Heart right ventricle (tissue), 16 donors: ENCODE measurements at regions not wholly inside any gene's neighbourhood (a gene's known extent, or its start where the extent isn't known, plus 50 kb on each side); places are given as distances from the start of the nearest gene placed in this dataset.

Experiments
- ATAC-seq, 8 donors: fragments of 200-7000 bp; cut with Tn5 transposase; one replicate each; pipeline ENCODE4 v1.9.1; 2020; ENCODE audit warnings: mild to moderate bottlenecking in 8 of 8, moderate library complexity in 8 of 8, moderate number of reproducible peaks in 1 of 8
- DNase-seq, 2 donors: peaks; one replicate each; pipeline ENCODE4 v3.0.0-alpha.2; 2020
- H3K27ac ChIP-seq, 10 donors: fragments of 200-600 bp; sonication (generic) in 2 of 10; one replicate each; pipeline versions ENCODE4 v1.5.0 to v1.8.0; 2020 to 2022; ENCODE audit warnings: mild to moderate bottlenecking in 3 of 10
- H3K27me3 ChIP-seq, 7 donors: fragments of 200-600 bp; one replicate each; pipeline ENCODE4 v1.8.0; 2021 to 2022; ENCODE audit warnings: mild to moderate bottlenecking in 2 of 7
- H3K36me3 ChIP-seq, 9 donors: fragments of 200-600 bp; sonication (generic) in 1 of 9; one replicate each; pipeline versions ENCODE4 v1.5.0 to v1.8.0; 2020 to 2022; ENCODE audit warnings: mild to moderate bottlenecking in 2 of 9
- H3K4me1 ChIP-seq, 9 donors: fragments of 200-600 bp; sonication (generic) in 1 of 9; one replicate each; pipeline versions ENCODE4 v1.5.0 to v1.8.0; 2020 to 2022; ENCODE audit warnings: mild to moderate bottlenecking in 4 of 9
- H3K4me3 ChIP-seq, 10 donors: fragments of 200-600 bp; sonication (generic) in 2 of 10; one replicate each; pipeline versions ENCODE4 v1.5.0 to v1.8.0; 2020 to 2022; ENCODE audit warnings: mild to moderate bottlenecking in 7 of 10, moderate library complexity in 2 of 10
- H3K9me3 ChIP-seq, 11 donors: fragments of 200-600 bp in 10 of 11; sonication (generic) in 2 of 11; one replicate each; pipeline versions ENCODE4 v1.5.0 to v1.8.0; 2013 to 2022; ENCODE audit warnings: mild to moderate bottlenecking in 2 of 11, control low read depth in 1 of 11, moderate library complexity in 1 of 11
- CTCF ChIP-seq, 9 donors: fragments of 200-600 bp; sonication (generic) in 2 of 9; IDR thresholded peaks; one replicate each; pipeline versions ENCODE4 v1.5.0 to v1.8.0; 2021 to 2022; ENCODE audit warnings: antibody characterized with exemption in 9 of 9, mild to moderate bottlenecking in 5 of 9, moderate library complexity in 1 of 9
- WGBS, 2 donors: extraction: QIAGEN DNeasy Blood & Tissue Kit; methylation state at CpG; one replicate each; pipeline ENCODE4 v1.1.7; 2013; ENCODE audit warnings: inconsistent platforms in 1 of 2; 5-methylcytosine and 5-hydroxymethylcytosine counted together
- intact Hi-C, 10 donors: fragments of 100-400 bp; cut with DNase I; formaldehyde crosslinking; loops; one replicate each; pipeline versions ENCODE4 v1.11.1 to v1.14.2; 2022
- donor health status: Arrhythmogenic right ventricular cardiomyopathy.
- donor health status: ischemic (EF 13 %, LVEDD 7.1; RV severe dilation, severe dysfunction).
- donor health status: healthy with polysubstance abuse.
- donor health status: DM: no; HTN: yes; CAD: no.
- donor health status: DM: no; HTN: no; CAD: no.
- donor health status: ischemic (EF 25% LVEDD 6.9; RV normal size, moderate dysfunction).
- donor health status: ischemic (EF 25% LVEDD 5.7; RV mildly dilated, moderate dysfunction).
- donor health status: healthy.
- donor health status: DM: yes; HTN: yes; CAD: no.
- donor health status: Ischemic cardiomyopathy.
- donor health status: ischemic (EF 35%, LVEDD 5.7; RV mildly dilated, moderate dysfunction).
- donor health status: nonischemic (EF 11% LVEDD 7.7; RV severe dilation, severe dysfunction).
- donor health status: DM: yes; HTN: yes; CAD: no.
- donor health status: PGD.
- donor health status: ischemic (EF 29% LVEDD 5.4; RV normal size, mild dysfunction).
- donor health status: nonischemic (EF 23%, LVEDD 6.1; RV moderate dilation, normal function).

GRCh38 chr2:184369307-184369706 is 229.0 kb upstream of the ZNF804A start:
- whole genome bisulfite sequencing, 2 donors, result 73 to 74% methylated on average over 5 of the region's 5 CpGs
- no peaks in the 10 kb centered on the region for H3K27me3 ChIP-seq
- H3K4me3 ChIP-seq, result no peak overlapping the region
- ATAC-seq (no peak), DNase-seq (no peak)
- no peaks in the 10 kb centered on the region for H3K36me3 ChIP-seq
- intact Hi-C loops, result no loop called here
- no peaks in the 10 kb centered on the region for H3K4me1 ChIP-seq
- H3K27ac ChIP-seq, result no peak overlapping the region
- TF ChIP-seq CTCF (IDR thresholded peaks at IDR 0.05), result no peak
- H3K9me3 ChIP-seq, result peaks cover 0 to 3% (median 0%) of the 10 kb centered on the region in 11 donors

- no peak overlapping the region for H3K27ac ChIP-seq
- intact Hi-C loops, result no loop called here
- no peaks in the 10 kb centered on the region for H3K36me3 ChIP-seq
- no peaks in the 10 kb centered on the region for H3K27me3 ChIP-seq
- peaks cover 0 to 11% (median 0%) of the 10 kb centered on the region in 11 donors for H3K9me3 ChIP-seq
- H3K4me3 ChIP-seq, result no peak overlapping the region
- TF ChIP-seq CTCF (IDR thresholded peaks at IDR 0.05), result no peak
- ATAC-seq (no peak), DNase-seq (no peak)
- no peaks in the 10 kb centered on the region for H3K4me1 ChIP-seq
Observed at GRCh38 chr2:184370954-184371353, 227.4 kb upstream of the ZNF804A start.

- no peak for TF ChIP-seq CTCF (IDR thresholded peaks at IDR 0.05)
- H3K4me1 ChIP-seq, result no peaks in the 10 kb centered on the region
- no peak overlapping the region for H3K4me3 ChIP-seq
- H3K27me3 ChIP-seq, result no peaks in the 10 kb centered on the region
- 75 to 80% methylated on average over 1 of the region's 1 CpG for WGBS, 2 donors
- intact Hi-C loops, result no loop called here
- H3K9me3 ChIP-seq, result peaks cover 0 to 11% (median 0%) of the 10 kb centered on the region in 11 donors
- no peak overlapping the region for H3K27ac ChIP-seq
- no peaks in the 10 kb centered on the region for H3K36me3 ChIP-seq
- DNase-seq (no peak), ATAC-seq (no peak)
Observed at GRCh38 chr2:184371641-184372040, 226.7 kb upstream of the ZNF804A start.

GRCh38 chr2:184372484-184372883 is 225.8 kb upstream of the ZNF804A start:
- DNase-seq, result no peak

More at GRCh38 chr2:184372484-184372883, 225.8 kb upstream of the ZNF804A start:
- intact Hi-C loops, result no loop called here
- no peak for ATAC-seq
- H3K36me3 ChIP-seq, result no peaks in the 10 kb centered on the region
- H3K27me3 ChIP-seq, result no peaks in the 10 kb centered on the region
- no peak overlapping the region for H3K27ac ChIP-seq
- H3K9me3 ChIP-seq, result peaks cover 0 to 11% (median 0%) of the 10 kb centered on the region in 11 donors
- no peak for TF ChIP-seq CTCF (IDR thresholded peaks at IDR 0.05)
- no peak overlapping the region for H3K4me3 ChIP-seq
- no peaks in the 10 kb centered on the region for H3K4me1 ChIP-seq
